Adipose tissue (tissue), 3 donors: ENCODE measurements at regions not wholly inside any gene's neighbourhood (a gene's known extent, or its start where the extent isn't known, plus 50 kb on each side); places are given as distances from the start of the nearest gene placed in this dataset.
"Not testable (repeated sequence)": the region's sequence is repeated elsewhere in the genome, so short reads cannot be mapped to it uniquely, and the experiment has no call there.

Source experiments
- H3K27ac ChIP-seq: one replicate; pipeline ENCODE4 v1.5.1; 2013; ENCODE audit warnings: low read depth, low read length
- whole genome bisulfite sequencing, 3 donors: extraction: QIAGEN DNeasy Blood & Tissue Kit; methylation state at CpG; one replicate each; pipeline ENCODE4 v1.1.7; 2013; 5-methylcytosine and 5-hydroxymethylcytosine counted together
- donor health status: healthy with polysubstance abuse.
- donor health status: Bipolar disorder and iron deficiency.
- donor health status: healthy.

DNA sequence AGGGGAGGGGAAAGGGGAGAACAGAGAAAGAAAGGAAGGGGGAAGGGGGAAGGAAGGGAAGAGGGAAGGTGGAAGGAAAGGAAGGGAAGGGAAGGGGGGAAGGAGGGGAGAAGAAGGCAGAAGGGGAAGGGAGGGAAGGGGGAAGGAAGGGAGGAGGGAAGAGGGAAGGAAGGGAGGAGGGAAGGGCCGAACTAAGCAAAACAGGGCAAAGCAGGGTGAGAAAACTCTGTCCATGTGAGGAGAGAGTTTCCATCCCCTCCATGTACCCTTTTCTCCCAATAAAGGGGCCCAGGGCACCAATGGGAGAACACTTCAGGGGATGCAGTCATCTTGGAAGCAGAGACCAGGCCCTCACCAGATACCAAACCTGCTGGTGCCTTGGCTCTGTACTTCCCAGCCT, 256.8 kb upstream of the CDH5 start:
- no peak overlapping the region for H3K27ac ChIP-seq
- 44 to 77% (median 62%) methylated on average over 1 of the region's 1 CpG for WGBS, 3 donors

DNA sequence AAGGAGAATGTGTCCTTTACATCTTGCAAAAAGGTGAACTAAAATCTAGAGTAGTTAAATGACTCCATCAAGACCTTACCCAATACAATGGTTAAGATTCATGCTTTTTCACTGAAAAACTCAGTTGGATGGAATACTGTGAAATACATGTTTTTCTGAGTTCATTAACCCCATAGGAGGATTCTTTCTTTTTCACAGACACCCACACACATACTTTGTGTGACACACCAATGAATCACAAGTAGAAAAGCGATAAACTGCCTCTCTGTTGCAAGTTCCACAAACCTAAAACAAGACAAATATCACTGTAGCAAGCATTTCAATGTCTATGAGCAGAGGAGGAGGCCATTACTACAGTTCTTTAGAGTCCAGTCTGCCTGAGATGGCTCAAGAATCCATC, 258.8 kb upstream of the CDH5 start:
- no peak overlapping the region for H3K27ac ChIP-seq
- WGBS, 3 donors = 72 to 92% (median 74%) methylated on average over 1 of the region's 1 CpG

DNA sequence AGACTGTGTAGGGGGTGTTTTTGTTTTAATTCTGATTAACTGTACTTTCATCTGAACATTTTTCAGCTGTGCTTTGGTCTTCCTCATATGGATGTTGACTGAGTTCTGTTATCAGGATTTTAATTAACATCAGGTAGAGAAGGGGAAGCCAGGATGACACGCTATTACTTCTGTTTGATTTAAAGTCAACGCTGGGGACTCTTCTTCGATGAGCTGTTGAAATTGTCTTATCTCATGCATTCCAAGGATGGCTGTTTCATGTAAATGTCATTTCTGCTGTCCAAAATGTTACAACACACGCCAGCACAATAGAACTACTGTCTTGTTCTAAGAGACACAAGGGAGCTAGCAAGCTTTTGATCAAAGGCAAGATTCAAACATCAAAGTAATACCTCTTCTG, 263.3 kb upstream of the CDH5 start:
- no peak overlapping the region for H3K27ac ChIP-seq
- WGBS, 3 donors = 31 to 47% (median 42%) methylated on average over 4 of the region's 4 CpGs

DNA sequence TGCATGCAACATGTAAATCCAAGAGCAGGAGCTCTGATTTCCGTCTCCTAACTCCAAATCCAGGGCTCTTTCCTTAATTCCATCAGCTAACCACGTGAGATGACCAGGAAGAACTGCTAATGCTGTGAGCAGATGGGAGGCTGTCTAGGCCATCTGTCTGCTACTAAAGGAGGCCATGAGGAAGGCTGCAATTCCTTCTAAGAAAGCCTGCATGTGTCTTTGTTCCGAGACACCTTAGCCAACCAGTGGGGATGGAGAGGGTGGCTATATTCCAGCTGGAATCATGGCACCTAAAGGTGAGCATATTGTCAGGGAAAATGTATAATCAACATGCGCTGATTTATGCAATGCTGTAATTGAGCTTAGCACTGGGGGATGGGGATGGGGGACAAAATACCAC, 267.2 kb upstream of the CDH5 start:
- WGBS, 3 donors = 72 to 87% (median 83%) methylated on average over 4 of the region's 4 CpGs
- no peak overlapping the region for H3K27ac ChIP-seq

DNA sequence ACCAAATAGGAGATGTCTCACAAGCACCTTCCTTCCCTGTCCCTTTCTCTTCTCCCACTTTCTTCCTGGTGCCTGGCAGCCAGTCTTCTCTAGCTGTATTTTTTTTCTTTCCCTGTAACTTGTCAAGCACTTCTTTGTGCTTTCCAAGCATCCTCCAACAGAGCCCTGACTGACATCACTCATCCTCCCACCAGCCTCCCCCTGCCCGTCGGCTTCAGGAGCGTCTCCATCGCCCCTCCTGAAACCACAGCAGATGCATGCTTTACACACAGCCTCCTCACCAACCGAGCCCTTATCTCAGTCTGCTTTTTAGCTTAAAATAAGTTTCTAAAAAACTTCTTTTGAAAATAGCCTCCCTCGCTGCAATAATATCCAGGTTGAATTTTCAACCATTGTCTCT, 268.7 kb upstream of the CDH5 start:
- 34 to 62% (median 54%) methylated on average over 6 of the region's 6 CpGs for WGBS, 3 donors
- no peak overlapping the region for H3K27ac ChIP-seq

DNA sequence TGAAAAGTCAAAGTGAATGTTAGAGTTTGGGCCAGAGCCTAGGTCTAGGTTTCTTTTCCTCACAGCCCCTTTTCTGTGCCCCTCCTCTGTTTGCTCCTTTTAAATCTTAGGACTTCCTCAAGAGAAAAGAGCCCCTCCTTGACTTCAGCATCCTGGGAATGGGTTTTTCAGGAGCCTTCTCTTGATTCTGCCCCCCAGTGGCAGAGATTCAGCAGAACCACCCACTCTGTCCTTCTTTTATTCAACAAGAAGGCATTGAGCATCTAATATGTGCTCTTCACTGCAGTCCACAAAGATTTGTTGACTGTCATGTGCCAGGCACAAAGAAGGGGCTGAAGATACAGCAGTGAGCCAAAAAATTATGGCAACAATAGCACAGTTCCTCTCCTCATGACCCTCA, 270.8 kb upstream of the CDH5 start:
- no peak overlapping the region for H3K27ac ChIP-seq

DNA sequence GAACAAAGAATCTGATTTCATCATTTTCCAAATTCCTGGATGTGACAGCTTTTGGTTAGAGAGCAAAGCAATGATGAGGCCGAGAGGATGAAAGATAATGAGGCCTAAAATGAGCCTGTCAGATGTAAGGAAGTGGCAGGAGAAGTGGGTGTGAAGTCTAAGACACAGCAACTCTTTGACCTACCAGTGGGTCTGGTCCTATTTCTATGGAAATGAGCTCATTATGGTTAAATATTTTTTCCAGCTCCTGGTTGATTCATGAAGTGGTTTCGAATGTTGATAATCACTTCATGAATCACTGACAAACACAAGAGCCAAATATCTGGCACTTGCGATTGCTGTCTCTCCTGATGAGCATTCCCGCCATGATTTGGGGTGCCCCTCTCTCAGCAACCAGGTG, 273.3 kb upstream of the CDH5 start:
- 79 to 94% (median 91%) methylated on average over 4 of the region's 4 CpGs for WGBS, 3 donors
- H3K27ac ChIP-seq = no peak overlapping the region

DNA sequence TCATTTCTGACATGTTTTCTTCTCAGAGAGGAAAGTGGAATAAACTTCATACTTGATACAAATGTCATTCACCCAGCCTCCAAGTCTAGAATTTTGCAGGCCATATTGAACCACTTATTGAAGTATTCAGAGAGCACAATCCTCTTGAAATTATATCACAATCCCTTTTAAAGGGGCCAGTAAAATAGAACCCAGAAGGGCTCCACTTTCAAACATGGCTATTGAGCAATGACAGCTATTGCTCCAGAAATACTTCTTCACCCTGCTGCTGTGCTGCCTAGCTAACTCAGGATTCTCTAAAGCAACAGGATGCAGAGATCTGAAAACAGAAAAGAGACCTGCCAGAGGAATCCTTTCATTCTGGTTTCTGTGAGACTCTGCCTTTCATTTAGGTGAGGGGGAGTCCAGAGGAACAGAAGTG, 275.0 kb upstream of the CDH5 start:
- H3K27ac ChIP-seq = no peak overlapping the region

DNA sequence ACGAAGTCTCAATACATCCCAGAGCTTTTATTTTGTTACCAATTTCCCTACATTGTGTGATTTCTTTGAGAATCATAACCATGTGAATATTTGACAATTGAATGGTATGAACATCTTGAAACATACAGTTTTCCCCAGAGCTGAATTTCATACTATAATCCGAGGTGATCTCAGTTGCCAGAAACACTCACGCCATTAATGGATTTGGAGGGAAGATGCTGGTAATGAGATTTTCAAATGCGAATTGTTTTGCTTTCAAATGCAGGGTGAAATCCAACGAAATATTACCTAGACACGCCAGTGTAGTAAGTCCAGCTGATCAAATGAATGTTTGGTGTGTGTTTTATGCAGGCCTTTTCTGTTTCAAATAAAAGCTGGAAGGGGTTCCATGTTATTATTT, 277.8 kb upstream of the CDH5 start:
- H3K27ac ChIP-seq = no peak overlapping the region
- 70 to 92% (median 91%) methylated on average over 6 of the region's 6 CpGs for WGBS, 3 donors

DNA sequence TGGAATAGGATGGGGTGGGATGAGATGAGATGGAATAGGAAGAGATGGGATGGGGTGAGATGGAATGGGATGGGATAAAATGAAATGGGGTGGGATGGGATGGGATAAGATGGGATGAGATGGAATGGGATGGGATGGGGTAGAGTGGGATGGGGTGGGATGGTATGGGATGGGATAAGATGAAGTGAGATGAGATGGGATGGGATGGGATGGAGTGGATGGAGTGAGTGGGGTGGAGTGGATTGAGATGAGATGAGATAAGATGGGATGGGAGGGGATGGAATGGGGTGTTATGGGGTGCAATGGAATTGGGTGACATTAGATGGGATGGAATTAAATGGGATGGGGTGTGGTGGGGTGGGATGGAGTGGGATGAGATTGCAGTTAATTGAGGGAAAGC, 279.2 kb upstream of the CDH5 start:
- H3K27ac ChIP-seq = no peak overlapping the region

DNA sequence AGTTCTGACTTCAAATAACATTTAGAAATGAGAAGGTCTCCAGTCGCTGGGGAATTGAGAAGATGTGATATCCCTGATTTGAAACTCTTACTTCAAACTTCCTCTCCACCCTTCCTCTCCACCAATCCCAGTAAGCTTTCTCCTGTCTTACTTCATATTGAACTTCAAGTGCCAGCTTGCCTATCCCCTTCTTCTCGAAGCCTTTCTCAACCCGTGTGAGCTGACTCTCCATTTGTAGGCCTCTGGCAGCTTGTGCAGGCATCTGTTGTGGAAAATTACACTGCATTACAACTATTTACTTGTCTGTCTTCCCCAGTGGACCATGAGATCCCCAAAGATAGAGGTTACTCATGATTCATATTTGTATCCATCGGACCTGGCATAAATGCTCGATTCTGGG, 280.8 kb upstream of the CDH5 start:
- whole genome bisulfite sequencing, 3 donors = 77 to 88% (median 87%) methylated on average over 5 of the region's 5 CpGs
- H3K27ac ChIP-seq = no peak overlapping the region

DNA sequence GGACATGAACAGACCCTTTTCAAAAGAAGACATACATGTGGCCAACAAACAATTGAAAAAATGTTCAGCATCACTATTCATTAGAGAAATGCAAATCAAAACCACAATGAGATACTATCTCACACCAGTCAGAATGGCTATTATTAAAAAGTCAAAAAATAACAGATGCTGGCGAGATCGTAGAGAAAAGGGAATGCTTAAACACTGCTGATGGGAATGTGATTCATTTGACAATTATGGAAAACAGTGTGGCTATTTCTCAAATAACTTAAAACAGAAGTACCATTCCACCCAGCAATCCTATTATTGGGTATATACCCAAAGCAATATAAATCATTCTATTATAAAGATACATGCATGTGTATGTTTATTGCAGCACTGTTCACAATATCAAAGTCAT, 281.8 kb upstream of the CDH5 start:
- 82 to 97% (median 97%) methylated on average over 2 of the region's 2 CpGs for WGBS, 3 donors
- not testable (repeated sequence) for H3K27ac ChIP-seq

DNA sequence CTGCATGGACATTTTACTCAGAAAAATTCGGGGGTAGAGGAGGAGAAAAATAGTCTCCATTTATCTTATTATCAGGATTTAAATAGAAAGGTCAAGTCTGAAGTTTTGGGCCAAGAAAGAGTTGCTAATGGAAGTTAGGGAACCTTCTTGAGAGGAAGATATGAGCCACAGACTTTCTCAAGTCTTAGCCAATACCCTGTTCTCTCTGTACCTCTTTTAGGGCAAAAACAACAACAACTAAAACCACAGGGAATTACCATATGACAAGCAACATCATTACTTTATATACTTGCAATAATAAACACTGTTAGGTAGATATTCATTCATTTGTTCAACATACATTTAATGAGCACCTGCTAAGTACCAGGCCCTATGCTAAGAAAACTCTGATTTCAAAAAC, 282.2 kb upstream of the CDH5 start:
- 25 to 43% (median 26%) methylated on average over 1 of the region's 1 CpG for WGBS, 3 donors
- H3K27ac ChIP-seq = no peak overlapping the region

DNA sequence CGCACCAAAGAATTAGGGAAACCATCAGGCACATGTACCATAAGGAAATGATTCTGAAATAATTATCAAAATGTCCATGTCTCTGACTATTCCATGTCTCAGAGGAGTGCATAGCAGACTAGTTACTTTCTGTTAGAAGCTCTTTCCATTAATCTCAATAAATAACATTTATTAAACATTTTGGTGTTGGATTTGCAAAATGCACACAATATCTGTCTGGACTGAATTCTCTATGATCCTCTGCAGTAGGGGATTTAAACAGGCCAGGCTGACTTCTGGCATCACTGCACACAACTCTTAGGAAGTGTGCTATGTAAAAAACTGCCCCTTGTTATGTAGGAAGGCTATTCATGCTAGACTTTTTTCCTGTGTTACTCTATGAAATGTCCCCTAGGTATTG, 283.3 kb upstream of the CDH5 start:
- WGBS, 3 donors = 93 to 97% (median 95%) methylated on average over 1 of the region's 1 CpG
- H3K27ac ChIP-seq = no peak overlapping the region

DNA sequence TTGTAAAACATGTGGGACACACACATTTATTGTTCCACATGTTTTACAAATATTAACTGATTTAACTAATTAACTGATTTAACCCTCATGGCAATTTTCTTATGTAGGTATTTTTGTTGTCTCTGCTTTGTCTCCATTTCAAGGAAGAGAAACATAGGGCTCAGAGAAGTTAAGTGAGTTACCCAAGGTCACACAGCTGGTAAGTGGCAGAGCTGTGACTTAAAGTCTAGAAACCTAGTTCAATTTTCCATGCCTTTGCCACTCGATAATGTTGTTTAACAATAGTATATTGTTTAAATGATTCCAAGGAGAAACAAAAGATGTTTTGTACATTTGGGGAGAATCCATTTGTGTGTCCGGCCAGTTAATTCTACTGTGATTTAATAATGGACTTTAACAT, 284.1 kb upstream of the CDH5 start:
- no peak overlapping the region for H3K27ac ChIP-seq
- 45 to 50% (median 47%) methylated on average over 2 of the region's 2 CpGs for WGBS, 3 donors

DNA sequence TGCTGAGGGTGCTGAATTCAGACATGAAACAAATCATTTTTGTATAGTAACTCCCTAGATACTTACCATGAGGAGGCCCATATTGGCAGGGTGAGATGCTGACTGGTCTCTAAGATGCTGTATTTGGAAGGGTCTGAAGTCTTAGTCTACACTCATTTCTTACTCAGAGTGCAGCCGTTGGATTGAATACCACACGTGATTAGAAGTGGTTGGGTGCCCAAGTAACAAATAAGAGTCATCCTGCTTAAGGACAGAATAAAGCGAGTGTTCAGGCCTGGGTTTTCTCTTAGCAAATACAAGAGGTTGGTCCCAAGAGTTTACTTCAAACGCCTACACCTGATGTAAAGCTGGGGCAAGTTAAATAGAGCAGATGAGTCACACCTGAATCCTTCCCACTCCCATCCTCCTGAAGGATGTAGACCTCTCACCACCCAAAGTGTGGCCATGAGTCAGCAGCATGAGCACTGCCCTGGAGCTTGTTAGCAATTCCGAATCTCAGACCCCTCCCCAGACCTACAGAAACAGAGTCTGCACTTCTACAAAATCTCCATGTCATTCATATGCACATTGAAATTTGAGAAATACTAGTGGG, 284.6 kb upstream of the CDH5 start:
- no peak overlapping the region for H3K27ac ChIP-seq
- 60 to 87% (median 81%) methylated on average over 5 of the region's 5 CpGs for WGBS, 3 donors

DNA sequence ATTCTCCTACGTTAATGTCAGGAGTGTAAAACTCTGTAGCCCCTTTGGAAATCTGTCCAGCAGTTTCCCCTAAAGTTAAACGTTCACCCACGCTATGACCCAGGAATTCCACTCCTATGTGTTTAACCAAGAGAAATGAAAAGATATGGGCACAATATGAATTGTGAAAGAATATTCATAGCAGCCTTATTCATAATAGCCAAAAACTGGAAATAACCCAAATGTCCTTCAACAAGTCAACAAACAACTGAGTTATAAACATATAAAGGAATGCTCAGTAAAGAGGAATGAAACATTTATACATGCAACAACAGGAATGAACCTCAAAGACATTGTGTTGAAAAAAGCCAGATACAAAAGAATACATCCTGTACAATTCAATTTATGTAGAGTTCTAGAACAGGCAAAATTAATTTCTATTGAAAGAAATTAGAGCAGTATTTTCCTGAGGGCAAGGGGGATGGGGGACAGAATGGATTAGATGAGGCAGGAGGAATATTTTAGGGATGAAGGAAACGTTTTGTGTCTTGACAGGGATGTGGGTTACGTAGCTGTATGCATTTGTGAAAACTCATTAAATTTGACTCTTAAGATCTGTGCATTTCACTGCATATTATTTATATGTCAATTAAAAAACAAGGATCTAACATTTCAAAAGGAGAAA, 286.7 kb upstream of the CDH5 start:
- 63 to 85% (median 82%) methylated on average over 5 of the region's 5 CpGs for WGBS, 3 donors
- H3K27ac ChIP-seq = no peak overlapping the region

DNA sequence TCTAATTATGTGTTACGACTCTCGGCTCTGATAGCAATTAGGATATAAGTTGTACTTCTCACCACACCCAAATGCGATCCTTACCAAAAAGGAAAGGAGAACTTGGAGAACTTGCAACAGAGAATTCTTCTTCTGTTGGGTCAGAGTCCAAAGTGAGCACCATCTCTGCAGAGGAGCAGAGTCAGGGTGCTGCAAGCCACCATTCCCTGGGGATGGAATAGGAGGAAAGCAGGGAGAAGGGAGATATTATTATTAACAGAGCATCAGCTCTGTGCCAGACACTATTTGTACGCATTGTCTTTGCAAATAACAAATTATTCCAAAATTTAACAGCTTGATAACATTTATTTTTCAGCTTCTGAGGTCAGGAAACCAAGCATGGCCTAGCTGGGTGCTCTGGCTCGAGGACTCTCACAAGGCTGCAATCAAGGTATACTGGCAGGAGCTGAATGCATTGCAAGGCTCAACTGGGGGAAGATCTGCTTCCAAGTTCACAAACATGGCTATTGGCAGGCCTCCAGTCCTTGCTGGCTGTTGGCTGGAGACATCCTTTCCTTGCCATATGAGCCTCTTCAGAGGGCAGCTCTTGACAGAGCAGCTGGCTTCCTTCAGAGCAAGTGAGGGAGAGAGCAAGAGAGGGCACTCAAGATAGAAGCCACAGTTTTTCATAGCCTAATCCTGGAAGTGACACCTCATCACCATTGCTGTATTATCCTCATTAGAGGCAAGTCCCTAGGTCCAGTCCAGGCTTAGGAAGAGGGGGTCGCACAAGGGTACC, 296.2 kb upstream of the CDH5 start:
- H3K27ac ChIP-seq = no peak overlapping the region
- 75 to 83% (median 78%) methylated on average over 6 of the region's 6 CpGs for WGBS, 3 donors

DNA sequence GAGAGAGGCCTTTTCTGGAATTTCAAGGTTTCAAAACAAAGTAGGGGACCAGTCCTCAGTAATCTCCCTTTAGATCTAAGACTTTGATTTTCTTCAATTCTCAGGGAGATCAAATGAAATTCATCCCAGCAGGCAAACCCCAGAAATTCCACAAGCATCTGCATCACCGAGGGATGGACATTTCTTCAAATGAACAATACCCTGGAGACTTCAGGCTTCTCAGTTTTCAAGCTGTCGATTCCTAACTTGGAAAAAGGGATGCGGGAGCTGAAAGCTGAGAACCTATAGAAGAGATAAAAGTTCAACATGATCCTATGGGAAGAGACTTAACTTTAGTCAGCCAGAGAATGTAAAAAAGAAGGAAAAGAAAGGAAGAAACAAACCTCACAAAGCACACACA, 296.9 kb upstream of the CDH5 start:
- WGBS, 3 donors = 70 to 85% (median 77%) methylated on average over 3 of the region's 3 CpGs
- no peak overlapping the region for H3K27ac ChIP-seq

DNA sequence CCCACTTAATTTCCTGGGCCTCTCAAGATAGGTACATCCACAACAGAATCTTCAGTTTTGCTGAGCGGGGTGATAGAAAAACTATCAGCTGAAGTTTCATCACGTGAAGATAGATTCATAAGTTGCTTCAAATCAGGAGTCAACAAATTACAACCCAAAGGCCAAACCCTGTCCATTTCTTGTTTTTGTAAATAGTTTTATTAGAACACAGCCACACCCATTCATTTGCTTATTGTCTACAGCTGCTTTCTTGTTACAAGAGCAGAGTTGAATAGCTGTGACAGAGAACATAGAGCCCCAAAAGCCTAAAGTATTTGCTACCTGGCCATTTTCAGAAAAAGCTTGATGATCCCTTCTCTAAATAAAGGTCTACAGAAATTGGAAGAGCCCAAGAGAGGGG, 300.1 kb upstream of the CDH5 start:
- H3K27ac ChIP-seq = no peak overlapping the region
- 71 to 87% (median 85%) methylated on average over 2 of the region's 2 CpGs for WGBS, 3 donors
